Erythroblast (primary cell): ENCODE measurements at regions not wholly inside any gene's neighbourhood (a gene's known extent, or its start where the extent isn't known, plus 50 kb on each side); places are given as distances from the start of the nearest gene placed in this dataset.
"Not testable (repeated sequence)": the region's sequence is repeated elsewhere in the genome, so short reads cannot be mapped to it uniquely, and the experiment has no call there.

Experiments used
- DNase-seq, 2 experiments: peaks; one replicate each; lab custom pipeline; 2025; lab: John Stamatoyannopoulos, UW
- GATA1 ChIP-seq: IDR thresholded peaks from 2 replicates; pipeline ENCODE4 v1.6.1; 2011; ENCODE audit warnings: low read depth, mild to moderate bottlenecking, control low read depth, low read length, moderate library complexity
- POLR2A ChIP-seq: IDR thresholded peaks from 2 replicates; pipeline ENCODE4 v1.6.1; 2011; ENCODE audit warnings: mild to moderate bottlenecking, low read length

DNA sequence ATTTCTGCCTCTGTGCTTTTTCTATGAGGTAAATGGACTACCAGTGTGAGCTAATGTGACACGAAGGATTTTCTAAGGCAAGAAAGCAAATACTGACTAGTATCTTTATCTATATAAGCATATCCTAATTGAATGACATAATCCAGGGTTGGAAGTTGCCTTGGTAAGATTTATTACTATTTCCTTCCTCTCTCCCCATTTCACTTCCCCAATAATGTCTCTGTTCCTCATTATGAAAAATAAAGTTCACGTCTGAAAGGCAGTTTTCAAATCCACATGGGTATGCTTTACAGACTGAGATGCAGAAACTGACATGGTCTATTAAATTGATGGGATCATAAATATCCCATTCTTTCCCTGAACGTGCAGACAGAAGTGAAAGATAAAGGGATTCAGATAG, 86.0 kb downstream of the DTWD1 start:
- DNase-seq = no peak
- TF ChIP-seq POLR2A = no peak
- no peak for TF ChIP-seq GATA1

DNA sequence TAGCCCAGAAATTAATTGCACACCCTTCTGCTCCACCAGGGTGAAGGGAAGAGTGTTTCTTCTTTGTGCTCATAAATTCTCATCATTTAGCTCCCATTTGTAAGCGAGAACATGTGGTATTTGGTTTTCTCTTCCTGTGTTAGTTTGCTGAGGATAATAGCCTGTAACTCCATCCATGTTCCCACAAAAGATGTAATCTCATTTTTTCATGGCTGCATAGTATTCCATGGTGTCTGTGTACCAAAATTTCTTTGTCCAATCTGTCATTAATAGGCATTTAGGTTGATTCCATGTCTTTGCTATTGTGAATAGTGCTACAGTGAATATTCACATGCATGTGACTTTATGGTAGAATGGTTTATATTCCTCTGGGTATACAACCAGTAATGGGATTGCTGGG, 86.8 kb downstream of the DTWD1 start:
- no peak for DNase-seq
- no peak for TF ChIP-seq GATA1
- no peak for TF ChIP-seq POLR2A

DNA sequence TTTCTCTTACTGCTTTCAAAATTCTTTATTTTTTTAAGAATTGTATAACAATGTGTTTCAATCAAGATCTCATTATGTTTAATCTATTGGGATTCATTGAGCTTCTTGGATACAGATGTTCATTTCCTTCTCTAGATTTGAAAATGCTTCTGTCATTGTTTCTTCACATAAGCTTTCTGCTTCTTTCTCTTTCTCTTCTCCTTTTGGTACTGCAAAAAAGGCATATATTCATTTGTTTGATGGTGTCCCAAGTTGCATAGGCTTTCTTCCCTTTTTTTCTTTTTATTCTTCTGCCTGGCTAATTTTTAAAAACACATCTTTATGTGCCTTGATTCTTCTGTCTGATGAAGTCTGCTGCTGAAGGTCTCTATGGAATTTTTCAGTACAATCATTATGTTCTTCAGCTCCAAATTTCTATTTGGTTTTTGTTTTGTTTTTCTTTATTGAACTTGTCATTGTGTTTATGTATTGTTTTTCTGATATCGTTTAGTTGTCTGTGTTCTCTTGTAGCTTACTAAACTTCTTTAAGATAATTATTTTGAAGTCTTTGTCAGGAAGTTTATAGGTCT, 88.9 kb downstream of the DTWD1 start:
- no peak for DNase-seq
- TF ChIP-seq GATA1 (no peak), POLR2A (no peak)

DNA sequence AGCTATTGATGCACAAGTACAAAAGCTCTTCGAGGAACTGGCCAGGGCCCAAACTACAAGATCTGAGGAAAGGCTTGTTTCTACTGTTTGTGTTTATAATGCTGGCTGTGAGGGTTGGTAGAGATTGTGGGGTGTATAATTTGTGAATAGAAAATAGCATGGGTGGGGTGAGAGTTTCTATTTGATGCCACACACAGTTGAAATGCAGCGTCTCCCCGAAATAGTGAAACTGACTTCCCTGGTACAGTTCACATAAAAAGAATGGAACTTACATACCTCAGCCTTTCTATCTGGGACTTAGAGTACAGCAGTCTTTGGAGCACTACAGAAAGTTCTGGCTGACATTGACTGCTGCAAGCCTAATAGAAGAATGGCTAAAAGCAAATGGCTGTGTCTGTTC, 91.3 kb downstream of the DTWD1 start:
- TF ChIP-seq POLR2A (no peak), GATA1 (no peak)
- DNase-seq = no peak

DNA sequence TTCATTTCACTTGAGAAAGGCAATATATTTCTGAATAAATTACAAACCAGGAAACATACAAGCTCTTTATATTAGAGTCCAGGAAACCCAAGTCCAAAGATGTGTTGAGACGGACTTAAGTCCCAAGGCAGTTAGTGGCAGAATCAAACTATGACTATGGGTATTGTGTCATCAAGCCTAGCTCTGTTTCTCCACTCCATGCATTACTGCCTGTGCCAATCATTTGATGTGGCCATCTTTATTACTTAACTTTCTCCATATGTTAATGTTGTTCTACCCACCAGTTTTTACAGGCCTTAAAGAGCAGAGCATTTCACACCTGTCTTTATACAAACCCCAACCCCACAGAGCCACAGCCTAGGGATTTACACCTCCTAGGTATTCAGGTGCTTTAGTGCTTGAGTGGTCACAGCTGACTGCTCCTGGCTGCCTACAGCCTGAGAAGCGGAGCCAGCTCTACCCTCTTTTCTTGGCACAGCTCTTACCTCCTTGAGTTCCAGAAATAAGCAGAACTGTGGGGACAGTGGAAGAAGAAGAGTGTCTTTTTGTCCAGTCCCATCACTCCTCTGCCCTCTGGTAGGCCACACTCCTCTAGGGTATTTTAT, 92.1 kb downstream of the DTWD1 start:
- TF ChIP-seq GATA1 (no peak), POLR2A (no peak)

DNA sequence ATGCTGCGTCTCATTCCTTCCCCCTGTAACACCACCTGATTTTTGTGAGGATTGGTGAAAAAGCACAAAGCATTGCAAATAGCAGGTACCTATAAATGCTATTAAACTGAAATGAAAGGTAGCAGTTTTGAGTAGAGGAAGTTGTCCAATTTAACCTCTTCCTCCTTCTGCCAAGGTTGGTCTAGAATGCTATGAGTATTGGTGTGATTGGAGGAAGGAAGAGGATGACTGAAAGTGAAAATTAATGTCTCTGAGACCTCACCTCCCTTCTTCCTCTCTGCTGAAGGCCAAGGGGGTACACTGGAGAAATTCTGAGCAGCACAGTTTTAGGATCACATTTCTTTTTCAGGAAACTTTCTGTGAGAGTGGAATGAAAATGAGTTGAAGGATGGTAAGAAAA, 94.4 kb downstream of the DTWD1 start:
- no peak for TF ChIP-seq POLR2A
- no peak for TF ChIP-seq GATA1
- no peak for DNase-seq

More for the DNA sequence above, 92.1 kb downstream of the DTWD1 start:
- DNase-seq = no peak

DNA sequence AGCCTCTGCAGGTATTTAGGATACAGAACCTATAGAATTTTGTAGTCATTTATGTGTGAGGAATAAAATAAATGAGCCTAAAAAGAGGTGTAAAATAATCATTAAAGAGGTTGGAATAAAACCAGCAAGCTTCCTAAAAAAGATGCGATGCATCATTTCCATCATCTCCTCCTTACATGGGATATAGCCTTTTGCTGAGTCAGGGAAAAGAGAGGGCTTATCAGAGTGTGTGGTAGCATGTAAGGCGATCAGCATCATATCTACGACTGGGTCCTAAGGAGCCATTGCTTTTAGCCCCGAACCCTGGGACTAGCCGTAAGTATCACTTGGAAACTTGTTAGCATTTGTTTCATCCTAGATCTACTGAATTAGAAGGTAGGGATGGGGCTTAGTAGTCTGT, 94.9 kb downstream of the DTWD1 start:
- DNase-seq = no peak
- TF ChIP-seq GATA1 (no peak), POLR2A (no peak)

DNA sequence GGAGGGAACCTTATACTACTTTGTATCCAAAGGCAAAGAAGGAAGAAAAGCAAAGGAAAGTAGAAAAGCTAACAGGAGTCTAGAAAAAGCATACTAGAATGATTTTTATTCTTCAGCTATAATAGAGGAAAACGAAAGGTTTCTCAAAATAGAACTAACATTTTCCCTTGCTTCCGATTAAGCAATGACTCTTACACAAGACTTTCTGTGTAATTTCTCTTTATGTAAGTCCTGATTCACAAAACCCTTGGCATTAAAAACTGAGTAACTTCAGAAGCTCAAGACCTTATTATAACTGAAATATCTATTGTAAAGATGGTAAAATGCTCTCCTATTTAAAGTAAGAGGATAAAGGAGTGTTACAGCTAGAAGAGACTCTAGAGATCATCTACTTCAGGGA, 97.4 kb downstream of the DTWD1 start:
- DNase-seq = no peak
- TF ChIP-seq GATA1 (no peak), POLR2A (no peak)

DNA sequence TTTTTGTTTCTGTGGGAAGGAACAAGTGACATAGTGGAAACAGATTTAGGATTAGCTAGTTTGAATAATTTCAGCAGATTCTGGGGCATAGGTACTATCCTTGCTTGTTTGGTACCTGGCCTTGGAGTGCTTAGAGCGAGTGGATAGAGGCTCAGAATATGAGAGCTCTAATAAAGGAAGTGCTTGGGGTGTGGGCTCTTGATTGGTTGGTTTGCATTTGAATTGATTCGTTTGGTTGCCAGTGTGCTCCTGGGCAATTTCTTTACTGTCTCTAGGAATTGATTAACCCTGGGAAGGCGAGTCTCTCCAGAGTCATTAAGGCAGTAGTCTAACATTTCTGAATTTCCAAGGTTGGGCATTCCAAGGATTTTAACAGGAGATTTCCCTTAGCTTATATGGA, 98.0 kb downstream of the DTWD1 start:
- TF ChIP-seq GATA1 (no peak), POLR2A (no peak)

DNA sequence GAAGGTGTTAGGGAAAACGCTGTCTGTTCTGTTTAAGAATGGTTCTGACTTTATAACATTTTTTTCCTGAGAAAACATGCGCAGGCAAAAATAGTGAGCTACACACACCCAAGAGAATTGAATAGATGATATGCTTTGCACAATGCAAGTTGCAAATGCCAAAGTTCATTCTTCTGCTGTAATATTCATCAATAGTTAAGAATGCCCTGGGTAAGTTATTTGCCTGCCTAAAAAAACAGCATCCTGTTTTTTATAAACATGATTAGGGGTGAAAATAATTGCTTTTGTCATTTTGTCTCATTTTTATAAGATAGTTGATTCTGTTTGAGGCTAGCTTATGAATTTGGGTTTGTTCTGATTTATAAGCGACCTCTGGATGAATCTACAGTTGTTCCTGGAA, 99.4 kb downstream of the DTWD1 start:
- no peak for TF ChIP-seq GATA1
- TF ChIP-seq POLR2A = no peak
- DNase-seq = no peak

More for the DNA sequence above, 98.0 kb downstream of the DTWD1 start:
- no peak for DNase-seq

DNA sequence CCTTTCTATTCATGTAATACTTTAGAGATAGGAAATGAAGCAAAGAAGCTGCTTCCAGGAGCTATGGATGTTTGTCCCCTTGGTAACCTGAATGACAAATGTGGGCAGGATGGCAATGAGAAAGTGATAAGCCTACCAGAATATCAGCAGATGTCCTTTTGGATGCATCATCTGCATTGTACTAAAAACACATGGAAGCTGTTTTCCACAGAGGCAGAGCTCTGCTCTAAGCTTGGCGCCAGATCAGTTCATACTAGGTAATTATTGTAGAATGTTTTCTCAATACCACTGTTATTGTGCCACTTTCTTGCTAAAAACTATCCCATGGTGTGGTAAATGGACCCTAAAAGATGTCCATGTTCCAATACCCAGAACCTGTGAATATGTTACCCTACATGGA, 100.2 kb downstream of the DTWD1 start:
- no peak for DNase-seq
- TF ChIP-seq POLR2A (no peak), GATA1 (no peak)

DNA sequence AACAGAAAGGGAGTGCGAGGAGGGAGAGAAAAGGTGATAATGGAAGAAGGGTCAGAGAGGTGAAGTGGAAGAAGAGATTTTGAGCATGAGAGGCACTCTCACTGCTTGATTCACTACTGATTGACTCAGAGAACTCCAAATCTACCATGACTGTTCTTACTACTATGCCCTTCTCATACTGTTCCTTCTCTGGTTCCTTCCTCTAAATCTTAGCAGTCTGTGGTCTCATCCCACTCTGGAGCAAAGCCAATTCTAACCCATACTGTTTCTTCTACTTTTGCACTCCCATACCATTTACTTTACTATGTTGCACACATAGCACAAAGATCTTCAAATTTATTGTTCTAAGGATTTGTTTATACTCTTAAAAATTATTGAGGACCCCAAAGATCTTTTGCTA, 100.8 kb downstream of the DTWD1 start:
- no peak for DNase-seq
- no peak for TF ChIP-seq GATA1
- no peak for TF ChIP-seq POLR2A

DNA sequence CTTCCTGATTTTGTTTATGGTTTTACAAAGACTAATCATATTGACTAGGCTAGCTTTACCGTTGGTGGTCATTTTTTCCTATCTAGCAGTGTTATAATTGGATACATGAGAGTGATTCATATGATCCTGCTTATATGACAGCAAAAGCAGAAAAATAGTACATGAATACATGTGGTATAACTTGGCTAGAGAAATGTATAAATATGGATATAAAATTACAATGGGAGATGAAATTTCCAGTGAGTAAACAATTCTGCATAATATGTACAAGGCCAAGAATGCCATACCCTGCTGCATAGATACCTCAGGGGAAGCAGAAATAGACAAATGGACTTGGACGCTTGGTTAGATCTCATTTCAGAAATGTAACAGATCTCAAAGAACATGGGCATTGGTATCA, 103.1 kb downstream of the DTWD1 start:
- TF ChIP-seq GATA1 = no peak

DNA sequence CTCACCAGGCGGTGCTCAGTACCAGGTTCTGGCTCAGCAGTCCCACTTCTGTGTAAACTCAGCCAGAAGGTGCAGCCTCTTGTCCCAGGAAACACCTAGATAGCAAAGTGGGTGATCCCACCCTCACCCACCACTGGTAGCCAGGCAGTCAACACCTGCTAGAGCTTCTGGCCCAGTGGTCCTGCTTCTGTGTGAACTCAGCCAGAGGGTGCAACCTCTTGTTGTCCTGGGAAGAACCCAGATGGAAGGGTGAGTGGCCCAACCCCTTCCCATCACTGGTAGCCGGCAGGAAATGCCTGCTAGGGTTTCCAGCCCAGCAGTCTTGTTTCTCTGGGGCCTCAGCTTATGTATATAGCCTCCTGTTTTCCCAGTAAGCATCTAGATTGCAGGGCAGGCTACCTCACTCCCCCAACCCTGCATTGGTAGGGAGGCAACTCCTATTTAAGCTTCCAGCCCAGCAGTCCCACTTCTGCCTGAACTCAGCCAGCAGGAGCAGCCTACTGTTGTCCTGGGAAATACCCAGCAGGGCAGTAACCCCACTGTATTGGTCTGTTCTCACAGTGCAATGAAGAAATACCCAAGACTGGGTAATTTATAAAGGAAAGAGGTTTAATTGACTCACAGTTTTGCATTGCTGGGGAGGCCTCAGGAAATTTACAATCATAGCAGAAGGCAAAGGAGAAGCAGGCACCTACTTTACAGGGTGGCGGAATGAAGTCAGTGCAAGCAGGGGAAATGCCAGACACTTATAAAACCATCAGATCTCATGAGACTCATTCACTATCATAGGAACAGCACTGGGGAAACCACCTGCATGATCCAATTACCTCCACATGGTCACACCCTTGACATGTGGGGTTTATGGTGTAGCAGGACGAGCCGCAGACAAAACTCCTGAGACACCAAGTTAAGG, 110.6 kb downstream of the DTWD1 start:
- TF ChIP-seq GATA1 (no peak), POLR2A (no peak)
- DNase-seq = no peak

More for the DNA sequence above, 103.1 kb downstream of the DTWD1 start:
- no peak for DNase-seq

DNA sequence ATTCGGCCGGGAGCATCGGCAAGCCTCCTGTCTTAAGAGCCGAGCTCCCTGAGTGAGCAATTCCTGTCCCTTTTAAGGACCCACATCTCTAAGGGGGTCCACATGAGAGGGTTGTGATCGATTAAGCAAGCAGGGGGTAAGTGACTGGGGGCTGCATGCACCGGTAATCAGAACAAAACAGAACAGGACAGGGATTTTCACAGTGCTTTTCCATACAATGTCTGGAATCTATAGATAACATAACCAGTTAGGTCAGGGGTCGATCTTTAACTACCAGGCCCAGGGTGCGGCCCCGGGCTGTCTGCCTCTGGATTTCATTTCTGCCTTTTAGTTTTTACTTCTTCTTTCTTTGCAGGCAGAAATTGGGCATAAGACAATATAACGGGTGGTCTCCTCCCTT, 111.3 kb downstream of the DTWD1 start:
- DNase-seq = peak in 1 of 2 experiments; percentile 15

DNA sequence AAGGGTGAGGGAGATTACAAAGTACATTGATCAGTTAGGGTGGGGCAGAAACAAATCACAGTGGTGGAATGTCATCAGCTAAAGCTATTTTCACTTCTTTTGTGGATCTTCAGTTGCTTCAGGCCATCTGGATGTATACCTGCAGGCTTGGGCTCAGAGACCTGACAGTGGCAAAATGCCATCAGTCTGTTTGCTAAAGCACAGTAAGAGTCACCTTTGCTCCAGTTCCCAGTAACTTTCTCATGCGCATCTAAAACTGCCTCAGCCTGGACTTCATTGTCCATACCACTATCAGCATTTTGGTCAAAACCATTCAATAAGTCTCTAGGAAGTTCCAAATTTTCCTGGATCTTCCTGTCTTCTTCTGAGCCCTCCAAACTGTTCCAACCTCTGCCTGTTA, 113.2 kb downstream of the DTWD1 start:
- not testable (repeated sequence) for DNase-seq
